Activated CD4-positive, alpha-beta memory T cell treated with anti-CD3 and anti-CD28 coated beads for 36 hours (primary cell): ENCODE measurements at regions not wholly inside any gene's neighbourhood (a gene's known extent, or its start where the extent isn't known, plus 50 kb on each side); places are given as distances from the start of the nearest gene placed in this dataset.

Experiments used
- CTCF ChIA-PET: fragments of 350-600 bp; sonication (Branson Sonifier 250); formaldehyde crosslinking; loops from one replicate; lab custom pipeline; 2021; ENCODE audit warnings: antibody characterized with exemption, inconsistent platforms; lab: Charles Lee
- POLR2A ChIA-PET: fragments of 350-600 bp; sonication (Branson Sonifier 250); formaldehyde crosslinking; loops from one replicate; lab custom pipeline; 2021; ENCODE audit warnings: antibody characterized with exemption; lab: Charles Lee
- DNase-seq: peaks from one replicate; pipeline ENCODE4 v3.0.0-alpha.2; 2020
- H3K27ac Mint-ChIP-seq: one replicate; pipeline ENCODE4 v1.8.0; 2021; ENCODE audit warnings: mixed read lengths
- H3K27me3 Mint-ChIP-seq: one replicate; pipeline ENCODE4 v1.8.0; 2021; ENCODE audit warnings: mixed read lengths
- H3K36me3 Mint-ChIP-seq: one replicate; pipeline ENCODE4 v1.8.0; 2021; ENCODE audit warnings: mixed read lengths
- H3K4me1 Mint-ChIP-seq: one replicate; pipeline ENCODE4 v1.8.0; 2021; ENCODE audit warnings: low read depth, mixed read lengths
- H3K4me3 Mint-ChIP-seq: one replicate; pipeline ENCODE4 v1.8.0; 2021; ENCODE audit warnings: mild to moderate bottlenecking, mixed read lengths
- H3K9me3 Mint-ChIP-seq: one replicate; pipeline ENCODE4 v1.8.0; 2021; ENCODE audit warnings: mixed read lengths
- intact Hi-C: fragments of 100-400 bp; cut with micrococcal nuclease; formaldehyde crosslinking; loops from one replicate; pipeline ENCODE4 v1.15.1; 2023

- POLR2A ChIA-PET = no interaction called here
- no peaks in the 10 kb centered on the region for H3K36me3 Mint-ChIP-seq
- H3K27ac Mint-ChIP-seq = no peak overlapping the region
- CTCF ChIA-PET = no interaction called here
- H3K9me3 Mint-ChIP-seq = no peaks in the 10 kb centered on the region
- peaks cover 6% of the 10 kb centered on the region for H3K4me1 Mint-ChIP-seq
- peaks cover 13% of the 10 kb centered on the region for H3K27me3 Mint-ChIP-seq
- DNase-seq = no peak
- intact Hi-C loops = loop anchor here (10.0 kb wide), 1 partner anchor 475 kb away; no protein-coding TSS in a partner anchor
- no peak overlapping the region for H3K4me3 Mint-ChIP-seq
Observed at GRCh38 chr7:116310141-116310540, 99.8 kb downstream of the TES start.

DNA sequence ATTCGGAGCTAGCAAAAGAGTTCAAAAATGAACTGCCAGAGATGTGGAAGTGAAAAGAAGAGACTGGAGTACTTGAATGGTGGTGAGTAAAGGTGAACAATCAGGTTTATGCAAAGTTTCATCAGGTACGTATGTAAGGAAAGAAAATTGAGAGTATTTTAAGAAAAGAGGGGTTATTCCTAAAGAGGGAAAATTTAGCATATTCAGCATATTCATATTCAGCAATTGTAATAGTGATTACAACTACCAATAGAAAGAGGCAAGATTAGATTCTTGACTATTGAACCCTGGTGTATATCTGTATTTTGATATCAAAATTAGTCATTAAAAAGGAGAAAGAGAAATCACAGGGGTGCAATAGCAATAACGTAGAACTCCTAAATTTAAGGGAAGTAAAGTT is 100.9 kb downstream of the TES start:
- Mint-ChIP-seq H3K4me1 (peaks cover 7% of the 10 kb centered on the region), H3K27ac (no peak overlapping the region), H3K27me3 (peaks cover 12% of the 10 kb centered on the region), H3K9me3 (no peaks in the 10 kb centered on the region), H3K4me3 (no peak overlapping the region), H3K36me3 (no peaks in the 10 kb centered on the region)
- CTCF ChIA-PET = interaction anchor here (0.8 to 0.9 kb wide), 2 partner anchors 75 to 215 kb away, joined by 3 to 4 read pairs; no protein-coding TSS in a partner anchor
- intact Hi-C loops = loop anchor here (10.0 kb wide), 1 partner anchor 474 kb away; no protein-coding TSS in a partner anchor
- POLR2A ChIA-PET = no interaction called here
- no peak for DNase-seq

- DNase-seq = no peak
- Mint-ChIP-seq H3K9me3 (no peaks in the 10 kb centered on the region), H3K4me3 (no peak overlapping the region), H3K27ac (no peak overlapping the region), H3K4me1 (peaks cover 14% of the 10 kb centered on the region), H3K27me3 (peaks cover 12% of the 10 kb centered on the region), H3K36me3 (no peaks in the 10 kb centered on the region)
- intact Hi-C loops = loop anchor here (10.0 kb wide), 1 partner anchor 473 kb away; no protein-coding TSS in a partner anchor
- ChIA-PET CTCF (interaction anchor here (0.6 to 0.9 kb wide), 3 partner anchors 76 to 214 kb away, joined by 3 to 4 read pairs (median 3); no protein-coding TSS in a partner anchor), POLR2A (no interaction called here)
Observed at GRCh38 chr7:116311816-116312471, 101.6 kb downstream of the TES start.

DNA sequence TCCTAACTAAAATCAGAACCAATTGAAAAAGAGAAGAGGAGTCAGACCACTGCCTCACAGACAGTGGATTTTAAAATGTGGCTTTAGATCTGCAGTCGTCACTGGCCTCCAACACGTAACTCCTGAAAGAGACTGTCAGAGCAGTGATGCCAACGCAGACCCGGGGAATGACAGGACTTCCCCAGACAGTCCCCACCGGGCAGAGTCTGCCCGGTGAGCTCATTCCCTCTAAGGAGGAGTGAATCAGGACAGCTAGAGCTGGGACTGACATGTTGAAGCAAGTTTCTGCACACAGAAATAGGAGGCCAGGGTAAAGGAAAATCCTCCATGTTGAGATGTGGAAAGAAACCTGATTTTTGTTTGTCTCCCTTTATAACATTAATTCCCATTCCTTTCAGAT is 105.0 kb downstream of the TES start:
- ChIA-PET POLR2A (no interaction called here), CTCF (no interaction called here)
- H3K4me3 Mint-ChIP-seq = no peak overlapping the region
- intact Hi-C loops = loop anchor here (5.0 to 10.0 kb wide), 2 partner anchors 197 to 470 kb away; no protein-coding TSS in a partner anchor
- H3K27ac Mint-ChIP-seq = no peak overlapping the region
- H3K4me1 Mint-ChIP-seq = peaks cover 19% of the 10 kb centered on the region
- H3K36me3 Mint-ChIP-seq = no peaks in the 10 kb centered on the region
- peaks cover 24% of the 10 kb centered on the region for H3K27me3 Mint-ChIP-seq
- H3K9me3 Mint-ChIP-seq = no peaks in the 10 kb centered on the region
- DNase-seq = no peak

GRCh38 chr7:116315803-116316202 is 105.5 kb downstream of the TES start:
- H3K36me3 Mint-ChIP-seq = no peaks in the 10 kb centered on the region
- intact Hi-C loops = loop anchor here (1.0 to 10.0 kb wide), 5 partner anchors 57 to 469 kb away; no protein-coding TSS in a partner anchor
- CTCF ChIA-PET = no interaction called here

DNA sequence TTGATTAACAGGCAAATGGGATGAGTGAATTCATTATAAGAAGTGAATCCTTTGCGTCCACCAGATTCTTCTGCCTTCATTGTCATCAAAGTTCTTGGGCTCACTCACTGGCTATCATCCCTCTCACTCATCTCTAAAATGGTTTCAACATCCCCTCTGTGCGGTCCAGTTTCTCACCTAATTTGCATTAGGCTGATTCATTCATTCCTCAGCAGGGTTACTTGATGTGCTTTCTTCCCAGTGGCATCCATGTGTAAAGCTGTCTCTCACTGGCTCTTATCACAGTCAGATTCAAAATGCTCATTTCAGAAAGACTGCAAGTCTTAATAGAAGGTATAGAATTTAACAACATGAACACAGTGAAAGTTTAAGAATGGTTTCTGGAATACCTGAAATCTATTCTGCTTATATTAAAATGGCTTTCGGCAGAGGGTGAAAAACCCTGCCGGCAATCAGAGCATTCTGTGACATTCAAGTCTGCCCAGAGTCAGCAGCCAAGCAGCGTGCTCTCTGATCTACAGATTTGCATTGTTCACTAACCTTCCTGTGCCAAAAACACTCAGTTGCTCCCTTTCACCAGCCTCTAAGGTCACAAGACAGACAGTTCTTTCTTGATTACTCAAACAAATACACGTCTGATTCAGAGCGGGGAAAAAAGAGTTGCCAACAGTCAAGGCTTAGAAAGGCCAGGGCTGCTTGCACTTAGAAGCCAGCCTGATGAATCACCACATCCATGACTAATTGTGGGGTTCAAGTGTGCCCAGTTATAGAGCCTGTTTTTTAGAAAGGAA is 106.7 kb downstream of the TES start:
- Mint-ChIP-seq H3K27me3 (peaks cover 24% of the 10 kb centered on the region), H3K27ac (peak overlapping the region; percentile 48), H3K4me3 (no peak overlapping the region), H3K4me1 (peaks cover 15% of the 10 kb centered on the region), H3K36me3 (no peaks in the 10 kb centered on the region), H3K9me3 (no peaks in the 10 kb centered on the region)
- CTCF ChIA-PET = no interaction called here
- DNase-seq = peak; percentile 62
- POLR2A ChIA-PET = no interaction called here
- intact Hi-C loops = loop anchor here (1.0 to 10.0 kb wide), 7 partner anchors 24 to 468 kb away; no protein-coding TSS in a partner anchor

More at GRCh38 chr7:116315803-116316202, 105.5 kb downstream of the TES start:
- Mint-ChIP-seq H3K9me3 (no peaks in the 10 kb centered on the region), H3K4me3 (no peak overlapping the region), H3K27me3 (peaks cover 24% of the 10 kb centered on the region), H3K27ac (no peak overlapping the region), H3K4me1 (peaks cover 19% of the 10 kb centered on the region)
- no peak for DNase-seq
- POLR2A ChIA-PET = no interaction called here

GRCh38 chr7:116317907-116318306 is 107.6 kb downstream of the TES start:
- ChIA-PET POLR2A (no interaction called here), CTCF (no interaction called here)
- H3K36me3 Mint-ChIP-seq = no peaks in the 10 kb centered on the region
- no peak overlapping the region for H3K4me3 Mint-ChIP-seq
- no peak overlapping the region for H3K27ac Mint-ChIP-seq
- peaks cover 24% of the 10 kb centered on the region for H3K27me3 Mint-ChIP-seq
- no peak for DNase-seq
- peaks cover 13% of the 10 kb centered on the region for H3K4me1 Mint-ChIP-seq
- no peaks in the 10 kb centered on the region for H3K9me3 Mint-ChIP-seq
- intact Hi-C loops = loop anchor here (1.0 to 10.0 kb wide), 6 partner anchors 23 to 467 kb away; no protein-coding TSS in a partner anchor

- intact Hi-C loops = no loop called here
- no peak overlapping the region for H3K27ac Mint-ChIP-seq
- H3K4me3 Mint-ChIP-seq = no peak overlapping the region
- peaks cover 9% of the 10 kb centered on the region for H3K27me3 Mint-ChIP-seq
- ChIA-PET POLR2A (no interaction called here), CTCF (no interaction called here)
- no peak for DNase-seq
- no peaks in the 10 kb centered on the region for H3K36me3 Mint-ChIP-seq
- no peaks in the 10 kb centered on the region for H3K9me3 Mint-ChIP-seq
- peaks cover 3% of the 10 kb centered on the region for H3K4me1 Mint-ChIP-seq
Observed at GRCh38 chr7:116322541-116322940, 112.2 kb downstream of the TES start.

- no peaks in the 10 kb centered on the region for H3K9me3 Mint-ChIP-seq
- ChIA-PET CTCF (no interaction called here), POLR2A (no interaction called here)
- H3K4me1 Mint-ChIP-seq = peaks cover 3% of the 10 kb centered on the region
- H3K4me3 Mint-ChIP-seq = no peak overlapping the region
- no peak overlapping the region for H3K27ac Mint-ChIP-seq
- intact Hi-C loops = no loop called here
- no peak for DNase-seq
- H3K27me3 Mint-ChIP-seq = peaks cover 2% of the 10 kb centered on the region
- no peaks in the 10 kb centered on the region for H3K36me3 Mint-ChIP-seq
Observed at GRCh38 chr7:116324582-116324981, 114.2 kb downstream of the TES start.

DNA sequence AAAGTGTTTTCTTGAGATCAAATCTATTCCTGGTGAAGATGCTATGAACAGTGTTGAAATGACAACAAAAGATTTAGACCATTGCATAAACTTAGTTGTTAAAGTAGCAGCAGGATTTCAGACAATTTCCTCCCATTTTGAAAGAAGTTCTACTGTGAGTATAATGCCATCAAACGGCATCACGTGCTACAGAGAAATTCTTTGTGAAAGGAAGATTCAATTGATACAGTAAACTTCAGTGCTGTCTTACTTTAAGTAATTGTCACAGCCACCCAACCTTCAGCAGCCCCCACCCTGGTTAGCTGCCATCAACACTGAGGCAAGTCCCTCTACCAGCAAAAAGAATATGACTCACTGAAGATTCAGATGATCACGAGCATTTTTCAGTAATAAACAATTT is 115.2 kb downstream of the TES start:
- H3K4me1 Mint-ChIP-seq = peaks cover 3% of the 10 kb centered on the region
- no peaks in the 10 kb centered on the region for H3K36me3 Mint-ChIP-seq

GRCh38 chr7:116327135-116327534 is 116.8 kb downstream of the TES start:
- intact Hi-C loops = no loop called here
- H3K27me3 Mint-ChIP-seq = no peaks in the 10 kb centered on the region

More for the DNA sequence above, 115.2 kb downstream of the TES start:
- no peaks in the 10 kb centered on the region for H3K9me3 Mint-ChIP-seq
- ChIA-PET CTCF (no interaction called here), POLR2A (no interaction called here)
- no peaks in the 10 kb centered on the region for H3K27me3 Mint-ChIP-seq
- H3K27ac Mint-ChIP-seq = no peak overlapping the region
- intact Hi-C loops = no loop called here
- no peak overlapping the region for H3K4me3 Mint-ChIP-seq
- DNase-seq = no peak

GRCh38 chr7:116327752-116328151 is 117.4 kb downstream of the TES start:
- Mint-ChIP-seq H3K9me3 (no peaks in the 10 kb centered on the region), H3K27ac (no peak overlapping the region), H3K4me1 (peaks cover 3% of the 10 kb centered on the region), H3K27me3 (no peaks in the 10 kb centered on the region), H3K4me3 (no peak overlapping the region), H3K36me3 (no peaks in the 10 kb centered on the region)
- DNase-seq = no peak
- ChIA-PET CTCF (no interaction called here), POLR2A (no interaction called here)
- intact Hi-C loops = no loop called here

More at GRCh38 chr7:116327135-116327534, 116.8 kb downstream of the TES start:
- H3K36me3 Mint-ChIP-seq = no peaks in the 10 kb centered on the region
- no peaks in the 10 kb centered on the region for H3K9me3 Mint-ChIP-seq
- DNase-seq = no peak
- POLR2A ChIA-PET = no interaction called here
- CTCF ChIA-PET = no interaction called here
- H3K4me3 Mint-ChIP-seq = no peak overlapping the region
- H3K27ac Mint-ChIP-seq = no peak overlapping the region
- H3K4me1 Mint-ChIP-seq = peaks cover 3% of the 10 kb centered on the region
